WI38 (cell line): ENCODE measurements at regions not wholly inside any gene's neighbourhood (a gene's known extent, or its start where the extent isn't known, plus 50 kb on each side); places are given as distances from the start of the nearest gene placed in this dataset.

Experiments
- H3K4me3 ChIP-seq: 2 replicates; pipeline ENCODE4 v1.5.1; 2011; ENCODE audit warnings: low read depth, mild to moderate bottlenecking, control low read depth, low read length
- CTCF ChIP-seq: IDR thresholded peaks from 2 replicates; pipeline ENCODE4 v1.5.1; 2012; ENCODE audit warnings: low read depth, mild to moderate bottlenecking, control low read depth, low read length

GRCh38 chr9:99606296-99606695, 215.4 kb upstream of the NR4A3 start:
- H3K4me3 ChIP-seq, result no peak overlapping the region

GRCh38 chr9:99606957-99607356, 214.7 kb upstream of the NR4A3 start:
- no peak overlapping the region for H3K4me3 ChIP-seq

More at GRCh38 chr9:99606296-99606695, 215.4 kb upstream of the NR4A3 start:
- no peak for TF ChIP-seq CTCF

GRCh38 chr9:99607842-99608448, 213.7 kb upstream of the NR4A3 start:
- no peak overlapping the region for H3K4me3 ChIP-seq
- TF ChIP-seq CTCF, result no peak

More at GRCh38 chr9:99606957-99607356, 214.7 kb upstream of the NR4A3 start:
- no peak for TF ChIP-seq CTCF

- TF ChIP-seq CTCF, result no peak
- H3K4me3 ChIP-seq, result no peak overlapping the region
These were observed 207.3 kb upstream of the NR4A3 start for GRCh38 chr9:99614341-99614740.

- no peak for TF ChIP-seq CTCF
These were observed 200.6 kb upstream of the NR4A3 start for GRCh38 chr9:99621040-99621439.

GRCh38 chr9:99622679-99623078, 199.0 kb upstream of the NR4A3 start:
- H3K4me3 ChIP-seq, result no peak overlapping the region
- no peak for TF ChIP-seq CTCF

More at GRCh38 chr9:99621040-99621439, 200.6 kb upstream of the NR4A3 start:
- no peak overlapping the region for H3K4me3 ChIP-seq

- no peak overlapping the region for H3K4me3 ChIP-seq
- TF ChIP-seq CTCF, result no peak
These were observed 197.8 kb upstream of the NR4A3 start for GRCh38 chr9:99623780-99624364.
